ENCODE measurements at regions not wholly inside any gene's neighbourhood (a gene's known extent, or its start where the extent isn't known, plus 50 kb on each side); places are given as distances from the start of the nearest gene placed in this dataset.

- H3K4me1 ChIP-seq (ENCODE audit: insufficient read depth), result peaks cover 4% of the 10 kb centered on the region
- 49 to 51% (median 49%) methylated on average over 4 of the region's 4 CpGs for WGBS, 3 donors
- DNase-seq, result no peak
- no peaks in the 10 kb centered on the region for H3K27me3 ChIP-seq
- TF ChIP-seq POLR2A (IDR thresholded peaks at IDR 0.05), result no peak
- no peak for TF ChIP-seq EP300 (IDR thresholded peaks at IDR 0.05)
- no peak for TF ChIP-seq CTCF (IDR thresholded peaks at IDR 0.05)
- no peaks in the 10 kb centered on the region for H3K9me3 ChIP-seq
- peak overlapping the region in 1 of 2 donors; percentile 76 for H3K27ac ChIP-seq
- no peaks in the 10 kb centered on the region for H3K36me3 ChIP-seq
- no peak overlapping the region for H3K4me3 ChIP-seq
- intact Hi-C loops (cut with DNase I), result loop anchor here in 1 of 4 donors (10.0 kb wide), 1 partner anchor 173 kb away; no protein-coding TSS in a partner anchor
Measured at GRCh38 chr20:53827292-53828087, 233.9 kb upstream of the ZNF217 start.

GRCh38 chr20:53826597-53827291, 233.1 kb upstream of the ZNF217 start:
- Histone ChIP-seq H3K4me1 (ENCODE audit: insufficient read depth) (peaks cover 4% of the 10 kb centered on the region), H3K9me3 (no peaks in the 10 kb centered on the region), H3K4me3 (no peak overlapping the region), H3K27me3 (no peaks in the 10 kb centered on the region), H3K36me3 (no peaks in the 10 kb centered on the region), H3K27ac (no peak overlapping the region)
- intact Hi-C loops (cut with DNase I), result loop anchor here in 1 of 4 donors (10.0 kb wide), 1 partner anchor 172 kb away; no protein-coding TSS in a partner anchor
- no peak for DNase-seq
- 85 to 90% (median 86%) methylated on average over 5 of the region's 5 CpGs for WGBS, 3 donors
- TF ChIP-seq POLR2A (IDR thresholded peaks at IDR 0.05) (no peak), CTCF (IDR thresholded peaks at IDR 0.05) (no peak), EP300 (IDR thresholded peaks at IDR 0.05) (no peak)

GRCh38 chr20:53826090-53826489, 232.5 kb upstream of the ZNF217 start:
- H3K27ac ChIP-seq, result no peak overlapping the region
- H3K27me3 ChIP-seq, result no peaks in the 10 kb centered on the region
- peaks cover 4% of the 10 kb centered on the region for H3K4me1 ChIP-seq (ENCODE audit: insufficient read depth)
- intact Hi-C loops (cut with DNase I), result loop anchor here in 1 of 4 donors (10.0 kb wide), 1 partner anchor 171 kb away; no protein-coding TSS in a partner anchor
- H3K4me3 ChIP-seq, result no peak overlapping the region
- no peaks in the 10 kb centered on the region for H3K36me3 ChIP-seq
- WGBS, 3 donors, result 84 to 91% (median 84%) methylated on average over 2 of the region's 2 CpGs
- no peaks in the 10 kb centered on the region for H3K9me3 ChIP-seq
- DNase-seq, result no peak
- no peak for TF ChIP-seq EP300 (IDR thresholded peaks at IDR 0.05)
- TF ChIP-seq POLR2A (IDR thresholded peaks at IDR 0.05), result no peak
- TF ChIP-seq CTCF (IDR thresholded peaks at IDR 0.05), result no peak

- H3K9me3 ChIP-seq, result no peaks in the 10 kb centered on the region
- intact Hi-C loops (cut with DNase I), result loop anchor here in 1 of 4 donors (10.0 kb wide), 1 partner anchor 170 kb away; no protein-coding TSS in a partner anchor
- no peaks in the 10 kb centered on the region for H3K27me3 ChIP-seq
- peaks cover 2% of the 10 kb centered on the region for H3K4me1 ChIP-seq (ENCODE audit: insufficient read depth)
- no peak overlapping the region for H3K27ac ChIP-seq
- 66 to 85% (median 82%) methylated on average over 4 of the region's 4 CpGs for WGBS, 3 donors
- TF ChIP-seq EP300 (IDR thresholded peaks at IDR 0.05), result no peak
- TF ChIP-seq CTCF (IDR thresholded peaks at IDR 0.05), result no peak
- TF ChIP-seq POLR2A (IDR thresholded peaks at IDR 0.05), result no peak
- DNase-seq, result no peak
- no peaks in the 10 kb centered on the region for H3K36me3 ChIP-seq
- no peak overlapping the region for H3K4me3 ChIP-seq
Measured at GRCh38 chr20:53825282-53825681, 231.6 kb upstream of the ZNF217 start.
